ENCODE measurements at regions not wholly inside any gene's neighbourhood (a gene's known extent, or its start where the extent isn't known, plus 50 kb on each side); places are given as distances from the start of the nearest gene placed in this dataset.

GRCh38 chr3:187906920-187907319 is 161.7 kb upstream of the BCL6 start:
- TF ChIP-seq CTCF (conservative IDR thresholded peaks at IDR 0.05), result no peak
- H3K27ac ChIP-seq, result no peak overlapping the region

- H3K27ac ChIP-seq, result no peak overlapping the region
- TF ChIP-seq CTCF (conservative IDR thresholded peaks at IDR 0.05), result no peak
Observed at GRCh38 chr3:187909866-187910265, 164.6 kb upstream of the BCL6 start.

GRCh38 chr3:187912007-187912406 is 166.7 kb upstream of the BCL6 start:
- H3K27ac ChIP-seq, result no peak overlapping the region
- no peak for TF ChIP-seq CTCF (conservative IDR thresholded peaks at IDR 0.05)

GRCh38 chr3:187913617-187914033 is 168.4 kb upstream of the BCL6 start:
- TF ChIP-seq CTCF (conservative IDR thresholded peaks at IDR 0.05), result no peak
- H3K27ac ChIP-seq, result peak overlapping the region; percentile 40

- no peak for TF ChIP-seq CTCF (conservative IDR thresholded peaks at IDR 0.05)
- peak overlapping the region; percentile 40 for H3K27ac ChIP-seq
Observed at GRCh38 chr3:187914231-187914630, 169.0 kb upstream of the BCL6 start.

GRCh38 chr3:187916072-187916471 is 170.8 kb upstream of the BCL6 start:
- H3K27ac ChIP-seq, result no peak overlapping the region

GRCh38 chr3:187918081-187918644 is 172.9 kb upstream of the BCL6 start:
- no peak overlapping the region for H3K27ac ChIP-seq
- TF ChIP-seq CTCF (conservative IDR thresholded peaks at IDR 0.05), result no peak

More at GRCh38 chr3:187916072-187916471, 170.8 kb upstream of the BCL6 start:
- no peak for TF ChIP-seq CTCF (conservative IDR thresholded peaks at IDR 0.05)

Data from VCaP (cell line).